ENCODE measurements at regions not wholly inside any gene's neighbourhood (a gene's known extent, or its start where the extent isn't known, plus 50 kb on each side); places are given as distances from the start of the nearest gene placed in this dataset.
"Not testable (repeated sequence)": the region's sequence is repeated elsewhere in the genome, so short reads cannot be mapped to it uniquely, and the experiment has no call there.

DNA sequence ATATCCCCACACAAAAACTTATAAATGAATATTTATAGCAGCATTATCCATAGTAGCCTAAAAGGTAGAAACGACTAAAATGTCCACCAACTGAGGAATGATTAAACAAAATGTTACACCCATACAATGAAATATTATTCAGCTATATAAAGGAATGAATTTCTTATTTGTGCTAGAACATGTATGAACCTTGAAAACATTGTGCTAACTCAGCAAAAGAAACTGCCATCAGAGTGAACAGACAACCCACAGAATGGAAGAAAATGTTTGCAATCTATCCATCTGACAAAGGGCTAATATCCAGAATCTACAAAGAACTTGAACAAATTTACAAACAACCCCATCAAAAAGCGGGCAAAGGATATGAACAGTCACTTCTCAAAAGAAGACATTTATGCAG, 155.3 kb upstream of the DIAPH2 start:
- TF ChIP-seq, protein P1, sequence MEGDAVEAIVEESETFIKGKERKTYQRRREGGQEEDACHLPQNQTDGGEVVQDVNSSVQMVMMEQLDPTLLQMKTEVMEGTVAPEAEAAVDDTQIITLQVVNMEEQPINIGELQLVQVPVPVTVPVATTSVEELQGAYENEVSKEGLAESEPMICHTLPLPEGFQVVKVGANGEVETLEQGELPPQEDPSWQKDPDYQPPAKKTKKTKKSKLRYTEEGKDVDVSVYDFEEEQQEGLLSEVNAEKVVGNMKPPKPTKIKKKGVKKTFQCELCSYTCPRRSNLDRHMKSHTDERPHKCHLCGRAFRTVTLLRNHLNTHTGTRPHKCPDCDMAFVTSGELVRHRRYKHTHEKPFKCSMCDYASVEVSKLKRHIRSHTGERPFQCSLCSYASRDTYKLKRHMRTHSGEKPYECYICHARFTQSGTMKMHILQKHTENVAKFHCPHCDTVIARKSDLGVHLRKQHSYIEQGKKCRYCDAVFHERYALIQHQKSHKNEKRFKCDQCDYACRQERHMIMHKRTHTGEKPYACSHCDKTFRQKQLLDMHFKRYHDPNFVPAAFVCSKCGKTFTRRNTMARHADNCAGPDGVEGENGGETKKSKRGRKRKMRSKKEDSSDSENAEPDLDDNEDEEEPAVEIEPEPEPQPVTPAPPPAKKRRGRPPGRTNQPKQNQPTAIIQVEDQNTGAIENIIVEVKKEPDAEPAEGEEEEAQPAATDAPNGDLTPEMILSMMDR (IDR thresholded peaks at IDR 0.05): not testable (repeated sequence)
- TF ChIP-seq EP300, POLR2A, POLR2AphosphoS5 (IDR thresholded peaks at IDR 0.05): not testable (repeated sequence)
